ENCODE measurements at regions not wholly inside any gene's neighbourhood (a gene's known extent, or its start where the extent isn't known, plus 50 kb on each side); places are given as distances from the start of the nearest gene placed in this dataset.

- TF ChIP-seq POLR2A (IDR thresholded peaks at IDR 0.05; ENCODE audit: control extremely low read depth in 1 of 2, low read depth in 2 of 2, low read length in 2 of 2) (no peak), MAX (IDR thresholded peaks at IDR 0.05) (no peak), RAD21 (IDR thresholded peaks at IDR 0.05 in 1 of 2, conservative IDR thresholded peaks at IDR 0.05 in 1 of 2; ENCODE audit: low read depth in 2 of 2, low read length in 2 of 2) (no peak), CTCF (IDR thresholded peaks at IDR 0.05; ENCODE audit: control extremely low read depth in 1 of 3, insufficient read depth in 1 of 3, low read depth in 1 of 3, low read length in 3 of 3) (no peak), TBP (IDR thresholded peaks at IDR 0.05; ENCODE audit: low read depth, low read length) (no peak), ASH2L (IDR thresholded peaks at IDR 0.05; ENCODE audit: low read length) (no peak), POLR2AphosphoS5 (IDR thresholded peaks at IDR 0.05; ENCODE audit: low read depth, low read length) (no peak), RFX5 (IDR thresholded peaks at IDR 0.05; ENCODE audit: borderline replicate concordance, low read depth, low read length) (no peak), BACH1 (IDR thresholded peaks at IDR 0.05; ENCODE audit: low read length) (no peak), JUND (IDR thresholded peaks at IDR 0.05; ENCODE audit: low read length) (no peak), ZNF274 (IDR thresholded peaks at IDR 0.05; ENCODE audit: borderline replicate concordance, extremely low read depth, low read length) (no peak), SIN3A (conservative IDR thresholded peaks at IDR 0.05 in 1 of 2, IDR thresholded peaks at IDR 0.05 in 1 of 2; ENCODE audit: low read depth in 1 of 2, low read length in 2 of 2) (no peak)
These were observed 191.6 kb upstream of the TTC29 start for GRCh38 chr4:147137280-147137679.
